Loucy (cell line): ENCODE measurements at regions not wholly inside any gene's neighbourhood (a gene's known extent, or its start where the extent isn't known, plus 50 kb on each side); places are given as distances from the start of the nearest gene placed in this dataset.
"Not testable (repeated sequence)": the region's sequence is repeated elsewhere in the genome, so short reads cannot be mapped to it uniquely, and the experiment has no call there.

ENCODE experiments used
- H2AFZ ChIP-seq: fragments of 200-600 bp; sonication (generic); 2 replicates; pipeline ENCODE4 v1.6.0; 2016; ENCODE audit warnings: antibody characterized with exemption, mild to moderate bottlenecking, low read length, moderate library complexity
- H3F3A ChIP-seq: fragments of 200-600 bp; 2 replicates; pipeline ENCODE4 v1.6.0; 2016; ENCODE audit warnings: antibody characterized with exemption, low read depth, mild to moderate bottlenecking
- H3K27me3 ChIP-seq: fragments of 200-600 bp; sonication (generic); 2 replicates; pipeline ENCODE4 v1.6.1; 2014; ENCODE audit warnings: low read length, mild to moderate bottlenecking; ENCODE audit not compliant: insufficient read depth, poor library complexity, severe bottlenecking
- H3K36me3 ChIP-seq: fragments of 200-600 bp; sonication (generic); 2 replicates; pipeline ENCODE4 v1.6.1; 2016; ENCODE audit warnings: low read length; ENCODE audit not compliant: insufficient read depth
- H3K4me1 ChIP-seq: fragments of 200-600 bp; sonication (generic); 2 replicates; pipeline ENCODE4 v1.5.1; 2014; ENCODE audit warnings: low read length, mild to moderate bottlenecking; ENCODE audit not compliant: insufficient read depth, poor library complexity, severe bottlenecking
- H3K4me2 ChIP-seq: fragments of 200-600 bp; sonication (generic); 2 replicates; pipeline ENCODE4 v1.6.0; 2014; ENCODE audit warnings: antibody characterized with exemption, low read length, low read depth, mild to moderate bottlenecking; ENCODE audit not compliant: poor library complexity, severe bottlenecking
- H3K4me3 ChIP-seq: fragments of 200-600 bp; sonication (generic); 2 replicates; pipeline ENCODE4 v1.5.1; 2014; ENCODE audit warnings: low read length, mild to moderate bottlenecking, mixed read lengths; ENCODE audit not compliant: poor library complexity, severe bottlenecking
- H3K79me2 ChIP-seq: fragments of 200-600 bp; sonication (generic); 2 replicates; pipeline ENCODE4 v1.6.1; 2014; ENCODE audit warnings: low read length; ENCODE audit not compliant: insufficient read depth
- H3K9ac ChIP-seq: fragments of 200-600 bp; sonication (generic); 2 replicates; pipeline ENCODE4 v1.6.0; 2014; ENCODE audit warnings: mild to moderate bottlenecking, low read depth, low read length, moderate library complexity; ENCODE audit not compliant: poor library complexity, severe bottlenecking
- H3K9me2 ChIP-seq: fragments of 200-600 bp; sonication (generic); replicated peaks from 2 replicates; pipeline ENCODE4 v1.6.1; 2016; ENCODE audit warnings: low read depth, low read length, mixed read lengths
- H3K9me3 ChIP-seq: fragments of 200-600 bp; sonication (generic); 2 replicates; pipeline ENCODE4 v1.6.1; 2014; ENCODE audit warnings: mild to moderate bottlenecking, antibody characterized with exemption, low read length, low read depth; ENCODE audit not compliant: insufficient read depth
- H4K20me1 ChIP-seq: fragments of 200-600 bp; sonication (generic); 2 replicates; pipeline ENCODE4 v1.6.0; 2014; ENCODE audit warnings: antibody characterized with exemption, low read length, mild to moderate bottlenecking; ENCODE audit not compliant: insufficient read depth, poor library complexity, severe bottlenecking
- EZH2phosphoT487 ChIP-seq: fragments of 200-600 bp; IDR thresholded peaks from 2 replicates; pipeline ENCODE4 v1.6.1; 2018; ENCODE audit warnings: antibody characterized with exemption, mild to moderate bottlenecking, moderate library complexity, borderline replicate concordance
- TF ChIP-seq, protein P1 (sequence below): fragments of 200-600 bp; sonication (generic); conservative IDR thresholded peaks from 2 replicates; pipeline ENCODE4 v1.5.1; 2014; ENCODE audit warnings: mild to moderate bottlenecking, antibody characterized with exemption, low read length

DNA sequence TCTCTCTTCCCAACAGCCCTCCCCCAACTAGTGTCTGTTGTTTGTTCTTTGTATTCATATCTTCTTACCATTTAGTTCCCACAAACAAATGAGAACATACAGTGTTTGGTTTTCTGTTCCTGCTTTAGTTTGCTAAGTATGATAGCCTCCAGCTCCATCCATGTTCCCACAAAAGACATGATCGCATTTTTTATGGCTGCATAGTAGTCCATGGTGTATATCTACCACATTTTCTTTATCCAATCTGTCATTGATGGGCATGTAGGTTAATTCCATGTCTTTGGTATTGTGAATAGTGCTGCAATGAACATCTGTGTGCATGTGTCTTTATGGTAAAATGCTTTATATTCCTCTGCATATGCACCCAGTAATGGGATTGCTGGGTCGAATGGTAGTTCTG lies 283.9 kb upstream of the FGF13 start:
- Histone ChIP-seq H3K4me3 (no peak overlapping the region), H3F3A (no peaks in the 10 kb centered on the region), H2AFZ (no peak overlapping the region), H3K9me2 (no peaks in the 10 kb centered on the region), H3K4me1 (no peaks in the 10 kb centered on the region), H4K20me1 (no peaks in the 10 kb centered on the region), H3K36me3 (no peaks in the 10 kb centered on the region), H3K79me2 (no peaks in the 10 kb centered on the region), H3K9ac (no peak overlapping the region), H3K9me3 (no peaks in the 10 kb centered on the region), H3K4me2 (no peak overlapping the region), H3K27me3 (no peaks in the 10 kb centered on the region)
- TF ChIP-seq, protein P1, sequence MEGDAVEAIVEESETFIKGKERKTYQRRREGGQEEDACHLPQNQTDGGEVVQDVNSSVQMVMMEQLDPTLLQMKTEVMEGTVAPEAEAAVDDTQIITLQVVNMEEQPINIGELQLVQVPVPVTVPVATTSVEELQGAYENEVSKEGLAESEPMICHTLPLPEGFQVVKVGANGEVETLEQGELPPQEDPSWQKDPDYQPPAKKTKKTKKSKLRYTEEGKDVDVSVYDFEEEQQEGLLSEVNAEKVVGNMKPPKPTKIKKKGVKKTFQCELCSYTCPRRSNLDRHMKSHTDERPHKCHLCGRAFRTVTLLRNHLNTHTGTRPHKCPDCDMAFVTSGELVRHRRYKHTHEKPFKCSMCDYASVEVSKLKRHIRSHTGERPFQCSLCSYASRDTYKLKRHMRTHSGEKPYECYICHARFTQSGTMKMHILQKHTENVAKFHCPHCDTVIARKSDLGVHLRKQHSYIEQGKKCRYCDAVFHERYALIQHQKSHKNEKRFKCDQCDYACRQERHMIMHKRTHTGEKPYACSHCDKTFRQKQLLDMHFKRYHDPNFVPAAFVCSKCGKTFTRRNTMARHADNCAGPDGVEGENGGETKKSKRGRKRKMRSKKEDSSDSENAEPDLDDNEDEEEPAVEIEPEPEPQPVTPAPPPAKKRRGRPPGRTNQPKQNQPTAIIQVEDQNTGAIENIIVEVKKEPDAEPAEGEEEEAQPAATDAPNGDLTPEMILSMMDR = no peak
- TF ChIP-seq EZH2phosphoT487 = no peak

DNA sequence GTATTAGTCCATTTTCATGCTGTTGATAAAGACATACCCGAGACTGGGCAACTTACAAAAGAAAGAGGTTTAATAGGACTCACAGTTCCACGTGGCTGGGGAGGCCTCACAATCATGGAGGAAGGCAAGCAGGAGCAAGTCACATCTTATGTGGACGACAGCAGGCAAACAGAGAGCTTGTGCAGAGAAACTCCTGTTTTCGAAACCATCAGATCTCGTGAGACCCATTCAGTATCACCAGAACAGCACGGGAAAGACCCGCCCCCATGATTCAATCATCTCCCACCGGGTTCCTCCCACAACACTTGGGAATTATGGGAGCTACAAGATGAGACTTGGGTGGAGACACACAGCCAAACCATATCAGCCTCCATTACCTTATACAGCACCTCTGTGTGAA lies 278.9 kb upstream of the FGF13 start:
- H2AFZ ChIP-seq, H3K27me3 ChIP-seq, H3K4me1 ChIP-seq, H3F3A ChIP-seq, H4K20me1 ChIP-seq, H3K9ac ChIP-seq, H3K79me2 ChIP-seq, H3K9me3 ChIP-seq, H3K4me3 ChIP-seq, H3K9me2 ChIP-seq, H3K4me2 ChIP-seq, H3K36me3 ChIP-seq: not testable (repeated sequence)

DNA sequence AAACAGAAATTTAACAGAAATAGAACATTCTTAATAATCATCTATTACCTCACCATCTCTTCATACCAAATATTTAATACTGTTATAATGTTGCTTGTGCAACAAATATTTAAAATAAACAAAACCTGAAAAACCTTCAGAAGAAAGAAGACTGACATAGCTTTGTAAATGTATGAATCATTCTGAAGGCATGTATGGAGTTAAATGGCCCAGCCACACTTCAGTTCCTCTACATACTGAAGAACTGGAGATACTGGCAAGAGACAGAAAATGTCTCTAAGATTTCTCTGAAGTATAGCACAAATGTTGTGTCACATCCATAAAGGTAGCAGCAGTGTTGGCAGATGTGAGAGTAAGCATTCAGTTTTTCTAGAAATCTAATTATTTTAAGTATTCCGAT lies 275.3 kb upstream of the FGF13 start:
- TF ChIP-seq, protein P1 = no peak
- TF ChIP-seq EZH2phosphoT487 = no peak
- H3K27me3 ChIP-seq = no peaks in the 10 kb centered on the region
- no peaks in the 10 kb centered on the region for H3K36me3 ChIP-seq
- H3K9me2 ChIP-seq = no peaks in the 10 kb centered on the region
- no peaks in the 10 kb centered on the region for H3K4me1 ChIP-seq
- no peaks in the 10 kb centered on the region for H4K20me1 ChIP-seq
- H3K79me2 ChIP-seq = no peaks in the 10 kb centered on the region
- no peak overlapping the region for H3K9ac ChIP-seq
- H3F3A ChIP-seq = no peaks in the 10 kb centered on the region
- no peaks in the 10 kb centered on the region for H3K9me3 ChIP-seq
- H3K4me3 ChIP-seq = no peak overlapping the region
- no peak overlapping the region for H2AFZ ChIP-seq
- H3K4me2 ChIP-seq = no peak overlapping the region

DNA sequence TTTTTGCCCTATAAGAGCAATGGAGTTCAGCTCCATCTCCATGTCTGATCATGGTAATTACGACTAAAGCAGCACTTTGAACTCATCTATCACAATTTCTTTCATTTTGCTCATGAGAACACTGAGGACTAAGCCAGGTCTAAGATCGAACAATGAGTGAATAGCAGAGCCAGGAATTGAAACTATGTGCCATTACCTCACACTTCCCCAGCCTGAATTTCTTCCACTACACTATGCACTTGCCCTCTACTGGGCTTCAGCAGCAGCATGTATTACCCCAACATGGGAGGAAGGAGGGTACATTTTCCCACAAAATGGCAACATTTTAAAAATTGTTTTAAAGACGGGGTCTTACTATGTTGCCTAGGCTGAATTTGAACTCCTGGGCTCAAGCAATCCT lies 274.7 kb upstream of the FGF13 start:
- Histone ChIP-seq H3F3A (no peaks in the 10 kb centered on the region), H3K4me3 (no peak overlapping the region), H3K36me3 (no peaks in the 10 kb centered on the region), H3K4me2 (no peak overlapping the region), H3K9me2 (no peaks in the 10 kb centered on the region), H3K9me3 (no peaks in the 10 kb centered on the region), H4K20me1 (no peaks in the 10 kb centered on the region), H2AFZ (no peak overlapping the region), H3K27me3 (no peaks in the 10 kb centered on the region), H3K9ac (no peak overlapping the region), H3K4me1 (no peaks in the 10 kb centered on the region), H3K79me2 (no peaks in the 10 kb centered on the region)
- TF ChIP-seq, protein P1 = no peak
- TF ChIP-seq EZH2phosphoT487 = no peak
